BE2C (cell line): ENCODE measurements at regions not wholly inside any gene's neighbourhood (a gene's known extent, or its start where the extent isn't known, plus 50 kb on each side); places are given as distances from the start of the nearest gene placed in this dataset.

Source experiments
- DNase-seq: peaks from one replicate; pipeline ENCODE4 v3.0.0-alpha.2; 2020
- H3K27me3 ChIP-seq: fragments of 250-450 bp; sonication (Bioruptor Pico); 2 replicates; pipeline ENCODE4 v1.5.1; 2020; ENCODE audit warnings: mild to moderate bottlenecking
- H3K36me3 ChIP-seq: fragments of 250-450 bp; sonication (Bioruptor Pico); 2 replicates; pipeline ENCODE4 v1.5.1; 2020; ENCODE audit warnings: mild to moderate bottlenecking
- H3K4me1 ChIP-seq: fragments of 250-450 bp; sonication (Bioruptor Pico); 2 replicates; pipeline ENCODE4 v1.5.1; 2020
- H3K4me3 ChIP-seq: 2 replicates; pipeline ENCODE4 v1.5.1; 2011; ENCODE audit warnings: low read depth, low read length
- H3K9me3 ChIP-seq: fragments of 250-450 bp; sonication (Bioruptor Pico); 2 replicates; pipeline ENCODE4 v1.5.1; 2020
- CTCF ChIP-seq: IDR thresholded peaks from 2 replicates; pipeline ENCODE4 v1.5.1; 2012; ENCODE audit warnings: mild to moderate bottlenecking, low read depth, low read length

GRCh38 chr3:115217678-115218451 is 70.8 kb upstream of the ZBTB20 start:
- peak; percentile 87 for TF ChIP-seq CTCF

GRCh38 chr3:115218859-115219258 is 71.8 kb upstream of the ZBTB20 start:
- no peak for DNase-seq
- no peaks in the 10 kb centered on the region for H3K36me3 ChIP-seq

More at GRCh38 chr3:115217678-115218451, 70.8 kb upstream of the ZBTB20 start:
- Histone ChIP-seq H3K27me3 (no peaks in the 10 kb centered on the region), H3K36me3 (no peaks in the 10 kb centered on the region), H3K4me1 (peaks cover 22% of the 10 kb centered on the region), H3K9me3 (no peaks in the 10 kb centered on the region), H3K4me3 (peak overlapping the region; percentile 3; the same call in 1 of the 2 replicates)
- DNase-seq: peak; percentile 74

GRCh38 chr3:115224687-115225086 is 77.6 kb upstream of the ZBTB20 start:
- no peaks in the 10 kb centered on the region for H3K27me3 ChIP-seq

More at GRCh38 chr3:115218859-115219258, 71.8 kb upstream of the ZBTB20 start:
- Histone ChIP-seq H3K27me3 (no peaks in the 10 kb centered on the region), H3K4me3 (no peak overlapping the region), H3K9me3 (no peaks in the 10 kb centered on the region), H3K4me1 (peaks cover 22% of the 10 kb centered on the region)
- TF ChIP-seq CTCF: no peak

GRCh38 chr3:115226844-115227445 is 79.9 kb upstream of the ZBTB20 start:
- no peaks in the 10 kb centered on the region for H3K9me3 ChIP-seq
- no peaks in the 10 kb centered on the region for H3K36me3 ChIP-seq
- no peaks in the 10 kb centered on the region for H3K27me3 ChIP-seq
- no peak for DNase-seq
- TF ChIP-seq CTCF: no peak
- H3K4me1 ChIP-seq: peaks cover 6% of the 10 kb centered on the region
- H3K4me3 ChIP-seq: no peak overlapping the region

More at GRCh38 chr3:115224687-115225086, 77.6 kb upstream of the ZBTB20 start:
- DNase-seq: no peak
- no peaks in the 10 kb centered on the region for H3K36me3 ChIP-seq
- H3K4me3 ChIP-seq: no peak overlapping the region
- no peak for TF ChIP-seq CTCF
- no peaks in the 10 kb centered on the region for H3K9me3 ChIP-seq
- peaks cover 6% of the 10 kb centered on the region for H3K4me1 ChIP-seq

GRCh38 chr3:115227461-115227860 is 80.4 kb upstream of the ZBTB20 start:
- Histone ChIP-seq H3K4me1 (peaks cover 6% of the 10 kb centered on the region), H3K4me3 (no peak overlapping the region), H3K36me3 (no peaks in the 10 kb centered on the region), H3K27me3 (no peaks in the 10 kb centered on the region), H3K9me3 (no peaks in the 10 kb centered on the region)
- TF ChIP-seq CTCF: no peak
- DNase-seq: no peak

GRCh38 chr3:115228266-115228665 is 81.2 kb upstream of the ZBTB20 start:
- Histone ChIP-seq H3K4me1 (peaks cover 6% of the 10 kb centered on the region), H3K4me3 (no peak overlapping the region), H3K9me3 (no peaks in the 10 kb centered on the region), H3K36me3 (no peaks in the 10 kb centered on the region), H3K27me3 (no peaks in the 10 kb centered on the region)
- DNase-seq: no peak
- TF ChIP-seq CTCF: no peak
